Stimulated activated naive CD4-positive, alpha-beta T cell (primary cell): ENCODE measurements at regions not wholly inside any gene's neighbourhood (a gene's known extent, or its start where the extent isn't known, plus 50 kb on each side); places are given as distances from the start of the nearest gene placed in this dataset.
"Not testable (repeated sequence)": the region's sequence is repeated elsewhere in the genome, so short reads cannot be mapped to it uniquely, and the experiment has no call there.

Experiments used
- DNase-seq, 6 experiments: peaks; one replicate each; lab custom pipeline; 2025; lab: John Stamatoyannopoulos, UW

DNA sequence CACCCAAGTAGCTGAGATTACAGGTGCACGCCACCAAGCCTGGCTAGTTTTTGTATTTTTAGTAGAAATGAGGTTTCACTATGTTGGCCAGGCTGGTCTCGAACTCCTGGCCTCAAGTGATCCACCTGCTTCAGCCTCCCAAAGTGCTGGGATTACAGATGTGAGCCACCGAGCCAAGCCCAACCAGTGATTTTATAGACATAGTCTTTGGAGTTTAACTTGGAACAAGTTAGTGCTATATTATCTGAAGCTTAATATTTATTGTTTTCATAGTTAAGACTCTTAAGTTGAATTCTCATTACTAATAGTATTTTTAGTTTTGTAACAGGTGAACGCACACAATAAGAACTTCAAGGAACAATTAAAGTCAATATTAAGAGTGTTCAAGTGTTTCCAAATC is 122.1 kb downstream of the SPAG6 start:
- DNase-seq: not testable (repeated sequence)

DNA sequence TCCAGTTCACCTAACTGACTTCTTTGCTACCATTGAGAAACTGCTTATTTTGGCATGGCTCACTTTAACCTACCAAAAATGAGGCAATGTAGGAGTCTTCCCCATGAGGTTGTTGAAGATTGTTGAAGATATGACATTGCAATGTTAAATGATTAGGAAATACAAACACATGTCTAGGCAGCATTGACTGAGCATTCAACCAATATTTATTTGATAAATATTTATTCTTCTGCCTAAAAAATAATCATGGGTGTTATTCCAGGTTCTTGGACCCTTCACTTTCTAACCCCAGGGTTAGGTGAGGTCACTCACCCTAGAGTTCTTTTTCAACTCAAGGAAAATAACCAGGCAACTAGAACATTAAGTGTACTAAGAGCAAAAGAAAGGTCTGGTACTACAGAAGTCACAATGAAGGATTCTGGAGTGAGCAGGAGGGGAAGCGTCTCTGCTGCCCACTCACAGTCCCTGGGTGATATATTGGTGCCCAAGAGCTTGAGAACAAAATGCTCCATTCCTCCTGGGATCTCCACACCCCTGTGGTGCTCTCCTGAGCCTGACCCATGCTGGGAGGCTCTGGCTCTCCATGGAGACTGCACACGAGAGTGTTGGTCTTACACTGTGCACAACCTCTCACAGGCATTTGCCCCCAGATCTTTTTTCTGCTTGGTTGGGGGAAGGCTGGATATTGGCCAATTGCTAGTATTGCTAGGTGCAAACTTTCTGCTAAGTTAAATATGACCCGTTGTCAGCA is 123.4 kb downstream of the SPAG6 start:
- DNase-seq: no peak

DNA sequence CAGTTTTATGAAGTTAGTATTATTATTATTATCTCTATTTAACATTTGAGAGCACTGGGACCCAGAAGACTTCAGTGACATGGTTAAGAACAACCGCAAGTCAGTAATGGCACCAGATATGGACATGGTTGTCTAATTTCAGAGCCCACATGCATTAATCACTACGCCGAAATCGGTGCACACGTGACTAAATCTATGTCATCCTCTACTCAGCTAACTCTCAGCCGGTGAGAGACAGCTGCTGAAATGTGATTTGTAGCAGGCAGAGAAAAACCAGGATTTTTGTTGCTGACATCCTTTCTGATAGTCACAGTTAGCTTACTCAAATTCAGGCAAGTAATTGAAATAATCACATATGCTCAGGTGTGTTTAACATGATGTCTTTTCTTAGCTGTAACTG is 127.7 kb downstream of the SPAG6 start:
- DNase-seq: no peak

DNA sequence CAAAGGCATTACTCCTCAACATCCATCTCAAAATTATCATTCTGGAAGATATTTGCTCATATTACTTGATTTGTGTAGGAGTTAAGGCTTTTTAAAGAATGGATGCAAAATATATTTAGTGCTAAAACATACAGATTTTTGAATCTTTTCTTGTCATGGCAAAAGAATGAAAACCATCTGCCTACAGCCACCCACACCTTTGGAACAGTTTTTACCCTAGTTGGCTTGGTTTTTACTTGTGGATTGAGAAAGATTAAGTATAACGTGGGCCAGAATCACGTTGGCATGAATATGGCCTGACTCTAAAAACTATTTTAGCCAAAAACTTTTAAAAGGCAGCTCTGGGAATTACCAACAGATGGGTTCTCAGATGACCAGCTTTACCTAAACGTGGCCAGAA is 128.2 kb downstream of the SPAG6 start:
- DNase-seq: no peak

DNA sequence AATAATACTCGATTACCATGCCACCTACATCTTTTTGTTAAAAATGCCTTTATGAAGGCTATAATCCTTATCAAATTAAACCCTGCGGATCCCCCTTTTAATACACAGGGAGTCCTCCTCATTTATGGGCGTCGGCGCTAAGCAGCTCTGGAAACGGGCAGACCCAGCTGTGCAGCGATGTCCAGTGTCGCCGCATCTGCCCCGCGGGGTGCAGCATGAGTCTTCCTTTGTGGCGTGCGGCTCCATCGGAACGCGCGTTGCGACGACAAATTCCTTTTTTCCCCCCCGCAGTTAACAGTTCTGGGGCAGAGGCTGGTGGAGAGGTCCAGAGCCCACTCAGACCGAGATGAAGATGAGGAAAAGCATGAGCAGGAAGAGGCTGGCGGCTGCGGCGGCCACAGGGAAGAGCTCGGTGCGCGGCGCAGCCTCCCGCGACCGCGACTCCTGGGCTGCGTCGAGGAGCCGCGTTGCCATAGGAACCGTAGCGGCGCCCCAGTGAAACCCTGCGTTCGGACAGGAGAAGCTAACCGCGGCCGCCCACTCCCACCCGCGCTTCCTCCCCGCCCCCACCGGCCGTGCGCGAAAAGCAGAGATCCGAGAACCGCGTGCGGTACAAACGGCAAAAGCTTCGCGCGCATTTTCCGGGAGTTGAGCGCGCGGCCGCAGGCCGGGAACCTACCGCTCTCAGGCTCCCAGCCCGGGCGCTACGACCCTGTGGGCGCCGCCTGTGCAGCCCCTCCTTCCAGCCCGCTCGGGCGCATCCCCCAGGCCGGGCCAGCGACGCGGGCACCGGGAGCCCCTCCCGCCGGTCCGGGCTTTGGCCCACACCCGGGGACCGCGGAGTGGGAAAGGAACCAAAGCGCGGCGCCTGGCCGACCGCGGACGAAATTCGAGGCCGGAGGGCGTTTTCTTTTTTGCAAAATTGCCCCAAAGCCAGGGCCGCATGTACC is 130.6 kb downstream of the SPAG6 start:
- DNase-seq: peak in 2 of 6 experiments; percentile 8 to 9

DNA sequence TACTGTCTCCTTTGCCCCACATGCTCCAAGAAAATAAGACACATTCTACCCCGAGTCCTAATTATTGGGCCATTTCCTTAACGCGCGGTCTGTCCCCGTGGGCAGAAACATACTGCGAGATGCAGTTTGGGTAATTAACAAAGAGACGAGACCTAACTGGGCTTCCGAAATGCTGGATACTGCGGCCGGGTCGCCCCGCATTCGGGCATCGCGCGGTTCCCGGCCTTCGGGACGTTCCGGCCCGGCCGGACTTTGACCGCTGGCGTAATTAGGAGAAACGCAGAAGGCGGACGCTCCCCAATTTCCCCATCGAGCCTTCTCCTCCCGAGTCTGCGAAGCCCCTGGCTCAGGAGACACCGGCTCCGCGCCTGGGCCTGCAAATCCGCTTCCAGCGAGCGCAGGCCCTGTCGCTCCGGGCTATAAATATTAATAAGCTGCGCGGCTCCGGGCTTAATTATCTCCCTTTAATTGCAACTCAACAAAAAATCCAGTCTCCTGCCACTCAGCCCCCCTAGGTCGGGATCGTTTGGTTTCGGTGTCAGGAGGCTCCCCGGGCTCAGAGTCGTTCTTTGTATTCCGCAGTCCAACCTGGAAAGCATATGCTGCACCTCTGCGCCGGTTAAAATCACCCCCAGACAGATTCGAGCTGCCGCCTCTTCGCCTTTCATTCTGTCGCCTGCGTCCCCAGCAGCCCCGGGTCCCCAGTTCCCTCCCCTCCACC is 131.5 kb downstream of the SPAG6 start:
- no peak for DNase-seq

DNA sequence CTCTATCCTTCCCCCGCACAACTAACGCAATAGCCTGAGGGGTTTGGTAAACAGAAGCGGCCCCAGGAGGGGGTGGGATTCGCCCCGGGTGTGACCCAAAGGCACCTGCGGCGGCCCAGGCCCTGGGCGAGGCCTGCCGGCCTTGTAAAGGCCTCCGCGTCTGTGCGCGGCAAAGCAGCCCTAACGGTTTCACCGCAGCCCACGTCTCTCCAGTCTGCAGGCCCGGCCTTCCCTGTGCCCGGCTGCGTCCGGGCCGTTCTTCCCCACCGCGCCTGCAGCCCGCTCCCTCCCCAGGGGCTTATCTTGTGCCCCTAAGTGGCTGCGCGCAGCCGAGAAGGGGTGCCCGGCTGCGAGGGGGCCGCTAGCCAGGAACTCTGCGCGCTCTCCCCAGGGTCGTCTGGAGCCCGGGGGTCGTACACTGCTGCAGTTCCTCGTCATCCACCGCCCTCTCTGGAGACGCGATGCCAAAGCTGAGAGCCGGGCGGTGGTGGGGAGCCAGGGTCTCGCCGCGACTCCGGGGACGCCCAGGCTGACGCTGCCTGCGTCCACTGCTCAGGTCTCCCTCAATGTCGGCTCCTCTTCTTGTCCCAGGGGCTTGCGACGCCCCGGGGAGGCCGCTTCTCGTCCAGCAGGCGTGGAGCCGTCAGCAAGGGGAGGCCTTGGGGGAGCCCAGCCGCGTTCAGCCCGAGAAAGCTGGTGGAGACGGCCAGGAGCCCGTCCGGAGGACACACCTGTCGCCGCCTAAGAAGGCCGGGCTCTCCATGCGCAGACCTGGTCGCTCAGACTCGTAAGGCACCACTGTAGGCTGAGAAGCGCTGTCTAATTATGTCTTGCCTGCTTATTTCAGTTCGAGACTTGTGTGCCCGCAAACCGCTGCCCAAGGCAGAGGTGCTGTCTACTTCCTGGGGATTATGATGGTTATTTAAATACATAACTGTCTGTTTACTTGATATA is 132.3 kb downstream of the SPAG6 start:
- no peak for DNase-seq

DNA sequence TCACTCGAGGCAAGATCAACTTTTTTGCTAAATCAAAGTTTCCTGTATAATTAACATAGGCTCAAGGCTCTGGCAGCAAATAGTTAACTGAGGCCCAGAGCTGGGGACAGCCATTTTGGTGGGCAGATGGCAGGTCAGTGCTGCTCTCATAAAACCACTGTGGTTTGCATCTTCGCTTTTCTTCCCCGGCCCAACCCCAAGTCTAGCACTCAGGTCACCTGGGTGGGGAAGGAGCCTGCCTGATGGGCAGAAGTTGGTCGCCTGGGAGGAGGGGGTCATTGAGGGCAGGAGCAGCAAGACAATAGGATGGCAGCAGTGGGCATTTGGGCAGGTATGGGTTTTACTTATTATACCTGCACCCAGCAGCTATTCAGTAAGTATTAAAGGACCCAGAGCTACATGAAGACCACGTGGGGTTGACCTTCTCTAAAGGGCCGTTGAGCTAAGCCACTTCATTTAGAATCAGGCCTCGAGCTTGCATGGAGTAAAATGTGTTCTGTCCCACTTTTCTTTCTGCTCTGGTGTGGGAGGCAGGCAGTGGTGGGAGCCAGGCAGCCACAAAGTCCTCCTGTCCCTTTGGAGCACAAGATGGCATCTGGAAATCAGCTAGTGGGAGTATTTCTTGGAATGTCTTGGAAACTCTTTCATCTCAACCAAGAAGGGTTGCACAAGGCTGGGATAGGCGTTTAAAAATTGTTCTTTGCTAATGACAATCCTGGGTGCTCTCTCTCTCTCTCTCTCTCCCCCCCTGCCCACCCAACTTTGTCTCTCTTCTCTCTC is 133.4 kb downstream of the SPAG6 start:
- no peak for DNase-seq

DNA sequence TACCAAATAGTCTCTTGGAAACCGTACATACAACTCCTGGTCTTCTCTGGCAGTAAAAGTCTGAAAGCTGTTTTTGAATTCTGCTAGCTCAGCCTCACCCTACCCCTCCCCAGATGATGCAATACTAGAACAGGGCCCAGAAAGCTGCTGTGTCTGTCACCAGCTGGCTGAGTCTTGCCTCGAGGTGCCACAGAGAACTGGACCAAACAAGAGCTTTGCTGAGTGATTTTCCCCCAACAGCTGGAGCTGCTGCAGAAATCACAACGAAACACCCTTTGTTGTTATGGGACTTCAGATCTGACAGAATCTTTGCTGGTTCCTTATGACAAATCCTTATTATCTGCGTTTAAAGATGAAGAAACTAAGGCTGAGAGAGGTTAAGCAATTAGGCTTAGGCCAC is 134.1 kb downstream of the SPAG6 start:
- no peak for DNase-seq

DNA sequence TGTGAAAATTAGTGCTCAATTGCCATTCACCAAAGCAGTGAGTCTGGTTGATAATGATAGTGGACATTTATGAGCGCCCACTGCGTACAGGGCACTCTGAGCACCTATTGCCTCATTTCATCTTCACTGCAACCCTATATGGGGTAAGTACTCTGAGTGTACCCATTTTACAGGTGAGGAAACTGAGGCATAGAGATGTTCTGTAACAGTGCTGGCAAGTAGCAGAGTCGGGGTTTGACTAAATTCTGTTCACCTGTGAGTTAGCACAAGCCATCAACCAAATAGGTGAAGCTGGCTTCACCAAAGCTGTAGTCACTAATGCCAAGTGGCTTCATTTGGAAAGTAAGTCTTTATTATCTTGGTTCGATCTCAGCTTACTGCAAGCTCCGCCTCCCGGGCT is 135.8 kb downstream of the SPAG6 start:
- DNase-seq: no peak

DNA sequence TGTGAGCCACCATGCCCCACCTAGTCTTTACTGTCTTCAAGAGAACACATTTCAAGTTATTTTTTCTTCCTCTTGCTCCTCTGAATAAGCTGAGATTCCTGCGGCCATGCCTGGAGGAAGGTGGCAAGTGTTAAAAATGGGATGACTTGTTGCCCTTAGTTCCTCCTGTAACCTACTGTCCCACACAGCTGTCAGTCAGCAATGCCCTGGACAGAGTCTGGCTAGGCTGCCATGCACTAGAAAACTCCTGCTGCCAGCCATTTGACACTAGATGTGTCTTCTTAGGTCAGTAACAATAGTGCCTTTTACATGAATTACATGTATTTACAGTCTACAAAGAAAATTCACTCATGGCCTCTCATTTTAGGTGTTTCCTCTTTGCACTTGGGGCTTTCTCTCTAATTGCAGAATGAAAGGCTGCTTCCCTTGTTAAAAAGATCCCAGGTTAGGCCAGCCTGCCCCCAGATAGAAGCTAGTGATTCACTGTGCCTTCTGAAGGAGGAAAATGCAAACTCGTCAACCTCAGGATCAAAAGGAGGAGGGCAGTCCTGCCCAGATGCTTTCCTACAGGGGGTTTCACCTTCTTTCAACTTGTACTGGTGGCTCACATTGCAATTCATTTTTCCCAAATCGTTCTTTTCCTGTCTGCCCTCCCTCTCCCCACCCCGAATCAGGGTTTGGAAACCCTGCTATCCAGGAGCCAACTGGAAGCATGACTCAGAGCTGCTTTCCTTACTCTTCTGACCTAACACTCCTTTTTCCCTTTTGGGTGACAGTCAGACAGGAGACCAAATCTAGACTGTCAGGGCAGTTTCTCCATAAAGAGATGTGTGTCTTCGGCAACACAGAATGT is 136.6 kb downstream of the SPAG6 start:
- no peak for DNase-seq

DNA sequence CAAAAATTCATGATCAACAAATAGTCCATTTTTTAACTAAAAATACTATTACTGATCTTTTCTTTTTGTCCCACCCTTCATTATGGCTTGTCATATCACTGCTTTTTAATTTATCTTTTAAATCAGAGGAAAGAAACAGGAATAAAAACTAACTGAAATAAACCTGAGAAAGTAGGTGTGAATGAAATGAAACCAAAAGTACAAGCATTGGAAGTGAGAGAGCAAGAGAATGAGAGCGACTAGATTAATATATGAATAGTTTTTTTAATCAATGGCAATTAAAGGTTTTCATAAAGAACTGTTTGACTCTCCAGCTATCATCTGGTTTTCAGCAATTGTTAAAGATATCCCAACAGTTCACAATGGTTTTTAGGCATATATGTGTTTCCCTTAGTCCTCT is 137.8 kb downstream of the SPAG6 start:
- no peak for DNase-seq
